H1 (cell line): ENCODE measurements at regions not wholly inside any gene's neighbourhood (a gene's known extent, or its start where the extent isn't known, plus 50 kb on each side); places are given as distances from the start of the nearest gene placed in this dataset.

Experiments used
- CEBPB ChIP-seq: IDR thresholded peaks from 2 replicates; pipeline ENCODE4 v1.6.1; 2012; ENCODE audit warnings: low read depth, low read length
- JUND ChIP-seq: IDR thresholded peaks from 2 replicates; pipeline ENCODE4 v1.6.1; 2011; ENCODE audit warnings: mild to moderate bottlenecking, improper control_type of control experiment, low read length
- SIX5 ChIP-seq: IDR thresholded peaks from 2 replicates; pipeline ENCODE4 v1.6.1; 2011; ENCODE audit warnings: mild to moderate bottlenecking, low read depth, low read length
- SP1 ChIP-seq: IDR thresholded peaks from 2 replicates; pipeline ENCODE4 v1.6.1; 2011; ENCODE audit warnings: low read depth, low read length
- TF ChIP-seq, protein P1 (sequence below): fragments of 300-600 bp; sonication (generic); IDR thresholded peaks from 2 replicates; pipeline ENCODE4 v1.7.1; 2012; ENCODE audit warnings: low read length, moderate library complexity, mild to moderate bottlenecking, inconsistent platforms; ENCODE audit not compliant: insufficient replicate concordance
- TF ChIP-seq, protein P2 (sequence below), 3 experiments: IDR thresholded peaks; 1 replicate in 2 of 3; 2 replicates in 1 of 3; pipeline versions ENCODE4 v1.5.1 to v1.6.1; 2011; ENCODE audit warnings: low read length in 3 of 3, mild to moderate bottlenecking in 3 of 3, inconsistent platforms in 2 of 3, low read depth in 1 of 3, moderate library complexity in 1 of 3; ENCODE audit not compliant: insufficient read depth in 1 of 3; ENCODE audit errors: control extremely low read depth in 1 of 3

DNA sequence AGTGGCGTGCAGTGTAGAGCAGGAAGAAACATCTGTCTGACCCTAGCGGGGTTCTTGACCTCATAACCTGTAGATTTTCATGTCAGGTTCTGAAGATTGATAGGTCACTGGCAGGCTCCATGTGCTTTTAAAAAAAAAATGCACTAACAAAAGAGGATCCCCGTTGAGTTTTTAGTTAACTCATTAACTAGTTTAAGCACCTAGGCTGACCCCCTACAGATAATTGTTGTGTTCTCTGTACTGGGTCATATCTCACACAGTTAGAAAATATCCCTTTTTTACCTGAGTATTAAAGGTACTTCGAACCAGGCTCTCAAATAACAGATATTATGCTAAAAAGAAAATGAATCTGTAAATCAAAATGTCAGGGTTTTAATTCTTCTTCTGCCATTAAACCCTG is 676.6 kb downstream of the CDH11 start (continued):
- TF ChIP-seq, protein P1, sequence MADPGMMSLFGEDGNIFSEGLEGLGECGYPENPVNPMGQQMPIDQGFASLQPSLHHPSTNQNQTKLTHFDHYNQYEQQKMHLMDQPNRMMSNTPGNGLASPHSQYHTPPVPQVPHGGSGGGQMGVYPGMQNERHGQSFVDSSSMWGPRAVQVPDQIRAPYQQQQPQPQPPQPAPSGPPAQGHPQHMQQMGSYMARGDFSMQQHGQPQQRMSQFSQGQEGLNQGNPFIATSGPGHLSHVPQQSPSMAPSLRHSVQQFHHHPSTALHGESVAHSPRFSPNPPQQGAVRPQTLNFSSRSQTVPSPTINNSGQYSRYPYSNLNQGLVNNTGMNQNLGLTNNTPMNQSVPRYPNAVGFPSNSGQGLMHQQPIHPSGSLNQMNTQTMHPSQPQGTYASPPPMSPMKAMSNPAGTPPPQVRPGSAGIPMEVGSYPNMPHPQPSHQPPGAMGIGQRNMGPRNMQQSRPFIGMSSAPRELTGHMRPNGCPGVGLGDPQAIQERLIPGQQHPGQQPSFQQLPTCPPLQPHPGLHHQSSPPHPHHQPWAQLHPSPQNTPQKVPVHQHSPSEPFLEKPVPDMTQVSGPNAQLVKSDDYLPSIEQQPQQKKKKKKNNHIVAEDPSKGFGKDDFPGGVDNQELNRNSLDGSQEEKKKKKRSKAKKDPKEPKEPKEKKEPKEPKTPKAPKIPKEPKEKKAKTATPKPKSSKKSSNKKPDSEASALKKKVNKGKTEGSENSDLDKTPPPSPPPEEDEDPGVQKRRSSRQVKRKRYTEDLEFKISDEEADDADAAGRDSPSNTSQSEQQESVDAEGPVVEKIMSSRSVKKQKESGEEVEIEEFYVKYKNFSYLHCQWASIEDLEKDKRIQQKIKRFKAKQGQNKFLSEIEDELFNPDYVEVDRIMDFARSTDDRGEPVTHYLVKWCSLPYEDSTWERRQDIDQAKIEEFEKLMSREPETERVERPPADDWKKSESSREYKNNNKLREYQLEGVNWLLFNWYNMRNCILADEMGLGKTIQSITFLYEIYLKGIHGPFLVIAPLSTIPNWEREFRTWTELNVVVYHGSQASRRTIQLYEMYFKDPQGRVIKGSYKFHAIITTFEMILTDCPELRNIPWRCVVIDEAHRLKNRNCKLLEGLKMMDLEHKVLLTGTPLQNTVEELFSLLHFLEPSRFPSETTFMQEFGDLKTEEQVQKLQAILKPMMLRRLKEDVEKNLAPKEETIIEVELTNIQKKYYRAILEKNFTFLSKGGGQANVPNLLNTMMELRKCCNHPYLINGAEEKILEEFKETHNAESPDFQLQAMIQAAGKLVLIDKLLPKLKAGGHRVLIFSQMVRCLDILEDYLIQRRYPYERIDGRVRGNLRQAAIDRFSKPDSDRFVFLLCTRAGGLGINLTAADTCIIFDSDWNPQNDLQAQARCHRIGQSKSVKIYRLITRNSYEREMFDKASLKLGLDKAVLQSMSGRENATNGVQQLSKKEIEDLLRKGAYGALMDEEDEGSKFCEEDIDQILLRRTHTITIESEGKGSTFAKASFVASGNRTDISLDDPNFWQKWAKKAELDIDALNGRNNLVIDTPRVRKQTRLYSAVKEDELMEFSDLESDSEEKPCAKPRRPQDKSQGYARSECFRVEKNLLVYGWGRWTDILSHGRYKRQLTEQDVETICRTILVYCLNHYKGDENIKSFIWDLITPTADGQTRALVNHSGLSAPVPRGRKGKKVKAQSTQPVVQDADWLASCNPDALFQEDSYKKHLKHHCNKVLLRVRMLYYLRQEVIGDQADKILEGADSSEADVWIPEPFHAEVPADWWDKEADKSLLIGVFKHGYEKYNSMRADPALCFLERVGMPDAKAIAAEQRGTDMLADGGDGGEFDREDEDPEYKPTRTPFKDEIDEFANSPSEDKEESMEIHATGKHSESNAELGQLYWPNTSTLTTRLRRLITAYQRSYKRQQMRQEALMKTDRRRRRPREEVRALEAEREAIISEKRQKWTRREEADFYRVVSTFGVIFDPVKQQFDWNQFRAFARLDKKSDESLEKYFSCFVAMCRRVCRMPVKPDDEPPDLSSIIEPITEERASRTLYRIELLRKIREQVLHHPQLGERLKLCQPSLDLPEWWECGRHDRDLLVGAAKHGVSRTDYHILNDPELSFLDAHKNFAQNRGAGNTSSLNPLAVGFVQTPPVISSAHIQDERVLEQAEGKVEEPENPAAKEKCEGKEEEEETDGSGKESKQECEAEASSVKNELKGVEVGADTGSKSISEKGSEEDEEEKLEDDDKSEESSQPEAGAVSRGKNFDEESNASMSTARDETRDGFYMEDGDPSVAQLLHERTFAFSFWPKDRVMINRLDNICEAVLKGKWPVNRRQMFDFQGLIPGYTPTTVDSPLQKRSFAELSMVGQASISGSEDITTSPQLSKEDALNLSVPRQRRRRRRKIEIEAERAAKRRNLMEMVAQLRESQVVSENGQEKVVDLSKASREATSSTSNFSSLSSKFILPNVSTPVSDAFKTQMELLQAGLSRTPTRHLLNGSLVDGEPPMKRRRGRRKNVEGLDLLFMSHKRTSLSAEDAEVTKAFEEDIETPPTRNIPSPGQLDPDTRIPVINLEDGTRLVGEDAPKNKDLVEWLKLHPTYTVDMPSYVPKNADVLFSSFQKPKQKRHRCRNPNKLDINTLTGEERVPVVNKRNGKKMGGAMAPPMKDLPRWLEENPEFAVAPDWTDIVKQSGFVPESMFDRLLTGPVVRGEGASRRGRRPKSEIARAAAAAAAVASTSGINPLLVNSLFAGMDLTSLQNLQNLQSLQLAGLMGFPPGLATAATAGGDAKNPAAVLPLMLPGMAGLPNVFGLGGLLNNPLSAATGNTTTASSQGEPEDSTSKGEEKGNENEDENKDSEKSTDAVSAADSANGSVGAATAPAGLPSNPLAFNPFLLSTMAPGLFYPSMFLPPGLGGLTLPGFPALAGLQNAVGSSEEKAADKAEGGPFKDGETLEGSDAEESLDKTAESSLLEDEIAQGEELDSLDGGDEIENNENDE: no peak
- TF ChIP-seq JUND: no peak
- TF ChIP-seq CEBPB: no peak
- TF ChIP-seq, protein P2, sequence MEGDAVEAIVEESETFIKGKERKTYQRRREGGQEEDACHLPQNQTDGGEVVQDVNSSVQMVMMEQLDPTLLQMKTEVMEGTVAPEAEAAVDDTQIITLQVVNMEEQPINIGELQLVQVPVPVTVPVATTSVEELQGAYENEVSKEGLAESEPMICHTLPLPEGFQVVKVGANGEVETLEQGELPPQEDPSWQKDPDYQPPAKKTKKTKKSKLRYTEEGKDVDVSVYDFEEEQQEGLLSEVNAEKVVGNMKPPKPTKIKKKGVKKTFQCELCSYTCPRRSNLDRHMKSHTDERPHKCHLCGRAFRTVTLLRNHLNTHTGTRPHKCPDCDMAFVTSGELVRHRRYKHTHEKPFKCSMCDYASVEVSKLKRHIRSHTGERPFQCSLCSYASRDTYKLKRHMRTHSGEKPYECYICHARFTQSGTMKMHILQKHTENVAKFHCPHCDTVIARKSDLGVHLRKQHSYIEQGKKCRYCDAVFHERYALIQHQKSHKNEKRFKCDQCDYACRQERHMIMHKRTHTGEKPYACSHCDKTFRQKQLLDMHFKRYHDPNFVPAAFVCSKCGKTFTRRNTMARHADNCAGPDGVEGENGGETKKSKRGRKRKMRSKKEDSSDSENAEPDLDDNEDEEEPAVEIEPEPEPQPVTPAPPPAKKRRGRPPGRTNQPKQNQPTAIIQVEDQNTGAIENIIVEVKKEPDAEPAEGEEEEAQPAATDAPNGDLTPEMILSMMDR (IDR thresholded peaks at IDR 0.05; ENCODE audit: control extremely low read depth in 1 of 3, insufficient read depth in 1 of 3, low read depth in 1 of 3, low read length in 3 of 3): no peak
- TF ChIP-seq SP1: no peak
- TF ChIP-seq SIX5: no peak
- TF ChIP-seq, all 59 proteins: peak for 0
